Stomach (tissue), 4 donors: ENCODE measurements at regions not wholly inside any gene's neighbourhood (a gene's known extent, or its start where the extent isn't known, plus 50 kb on each side); places are given as distances from the start of the nearest gene placed in this dataset.

Experiments
- POLR2A ChIP-seq, 4 donors: fragments of 450-650 bp; IDR thresholded peaks; one replicate each; pipeline ENCODE4 v1.6.1; 2016; ENCODE audit warnings: antibody characterized with exemption in 4 of 4, control low read depth in 2 of 4, mild to moderate bottlenecking in 1 of 4, moderate library complexity in 1 of 4
- POLR2AphosphoS5 ChIP-seq, 3 donors: sonication (generic); formaldehyde crosslinking; IDR thresholded peaks; one replicate each; pipeline ENCODE4 v1.6.1; 2016; ENCODE audit warnings: antibody characterized with exemption in 3 of 3
- TF ChIP-seq, protein P1 (sequence below), 7 experiments: fragments of 450-650 bp in 4 of 7; fragments of 200-600 bp in 3 of 7; sonication (generic) in 3 of 7; IDR thresholded peaks; one replicate each; pipeline ENCODE4 v1.5.1; 2016 to 2019; ENCODE audit warnings: antibody characterized with exemption in 7 of 7, control low read depth in 2 of 7, mild to moderate bottlenecking in 1 of 7

DNA sequence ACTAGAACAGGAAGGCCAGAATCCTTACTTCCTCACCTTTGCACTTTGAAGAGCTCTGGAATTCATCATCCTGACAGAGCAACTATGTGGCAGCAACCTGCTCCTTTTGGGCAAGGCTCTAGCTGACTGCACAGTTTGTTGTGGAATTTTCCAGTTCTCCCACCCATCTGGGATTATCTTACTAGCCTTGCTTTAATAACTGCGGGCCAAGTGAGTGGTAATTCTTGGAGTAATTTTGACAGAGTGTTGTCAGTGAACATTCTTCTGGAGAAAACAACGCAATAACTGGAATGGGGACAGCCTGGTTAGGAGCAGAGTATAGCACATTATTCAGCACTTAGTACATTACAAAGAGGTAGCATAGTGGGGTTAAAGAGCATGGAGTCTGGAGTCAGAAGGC lies 75.3 kb downstream of the NTMT2 start:
- TF ChIP-seq, protein P1, sequence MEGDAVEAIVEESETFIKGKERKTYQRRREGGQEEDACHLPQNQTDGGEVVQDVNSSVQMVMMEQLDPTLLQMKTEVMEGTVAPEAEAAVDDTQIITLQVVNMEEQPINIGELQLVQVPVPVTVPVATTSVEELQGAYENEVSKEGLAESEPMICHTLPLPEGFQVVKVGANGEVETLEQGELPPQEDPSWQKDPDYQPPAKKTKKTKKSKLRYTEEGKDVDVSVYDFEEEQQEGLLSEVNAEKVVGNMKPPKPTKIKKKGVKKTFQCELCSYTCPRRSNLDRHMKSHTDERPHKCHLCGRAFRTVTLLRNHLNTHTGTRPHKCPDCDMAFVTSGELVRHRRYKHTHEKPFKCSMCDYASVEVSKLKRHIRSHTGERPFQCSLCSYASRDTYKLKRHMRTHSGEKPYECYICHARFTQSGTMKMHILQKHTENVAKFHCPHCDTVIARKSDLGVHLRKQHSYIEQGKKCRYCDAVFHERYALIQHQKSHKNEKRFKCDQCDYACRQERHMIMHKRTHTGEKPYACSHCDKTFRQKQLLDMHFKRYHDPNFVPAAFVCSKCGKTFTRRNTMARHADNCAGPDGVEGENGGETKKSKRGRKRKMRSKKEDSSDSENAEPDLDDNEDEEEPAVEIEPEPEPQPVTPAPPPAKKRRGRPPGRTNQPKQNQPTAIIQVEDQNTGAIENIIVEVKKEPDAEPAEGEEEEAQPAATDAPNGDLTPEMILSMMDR (IDR thresholded peaks at IDR 0.05), result no peak
- no peak for TF ChIP-seq POLR2AphosphoS5 (IDR thresholded peaks at IDR 0.05)
- TF ChIP-seq POLR2A (IDR thresholded peaks at IDR 0.05), result no peak
